Endothelial cell of umbilical vein (primary cell): ENCODE measurements at regions not wholly inside any gene's neighbourhood (a gene's known extent, or its start where the extent isn't known, plus 50 kb on each side); places are given as distances from the start of the nearest gene placed in this dataset.

Experiments used
- BruUV-seq: library from RNA; stranded (reverse); fragments of 400-500 nt; replicated peaks from 2 replicates; lab custom pipeline; 2021; lab: Mats Ljungman, UMichigan
- CTCF ChIA-PET: fragments of 300-600, 350-600 bp; sonication (Branson Sonifier 250); formaldehyde crosslinking; loops from one replicate; lab custom pipeline; 2021; ENCODE audit warnings: antibody characterized with exemption, inconsistent platforms; lab: Charles Lee
- POLR2A ChIA-PET: fragments of 300-600, 350-600 bp; sonication (Branson Sonifier 250); formaldehyde crosslinking; loops from one replicate; lab custom pipeline; 2021; ENCODE audit warnings: antibody characterized with exemption, inconsistent platforms; lab: Charles Lee
- DNase-seq: peaks from one replicate; pipeline ENCODE4 v3.0.0-alpha.2; 2011; ENCODE audit warnings: low read depth, low spot score
- FAIRE-seq: peaks from 2 replicates; lab custom pipeline; 2011; peaks lifted over from hg19 to GRCh38; lab: Jason Lieb, UNC
- H2AFZ ChIP-seq: 2 replicates; pipeline ENCODE4 v1.6.0; 2012; ENCODE audit warnings: low read depth, low read length, control low read depth, inconsistent platforms
- H3K27ac ChIP-seq: 2 replicates; pipeline ENCODE4 v1.5.1; 2011; ENCODE audit warnings: low read depth, mild to moderate bottlenecking, control low read depth, low read length, moderate library complexity; ENCODE audit not compliant: insufficient read depth
- H3K27me3 ChIP-seq, 2 experiments: 2 replicates each; pipeline versions ENCODE4 v1.6.0 to v1.6.1; 2011; ENCODE audit warnings: low read length in 2 of 2, mixed read lengths in 1 of 2; ENCODE audit not compliant: control insufficient read depth in 2 of 2, insufficient read depth in 2 of 2
- H3K36me3 ChIP-seq, 2 experiments: 2 replicates in 1 of 2; 3 replicates in 1 of 2; pipeline ENCODE4 v1.5.1; 2011; ENCODE audit warnings: low read length in 2 of 2, mild to moderate bottlenecking in 1 of 2, moderate library complexity in 1 of 2; ENCODE audit not compliant: control insufficient read depth in 2 of 2, insufficient read depth in 2 of 2; ENCODE audit errors: extremely low read depth in 1 of 2
- H3K4me1 ChIP-seq: 3 replicates; pipeline ENCODE4 v1.5.1; 2011; ENCODE audit warnings: mild to moderate bottlenecking, low read length; ENCODE audit not compliant: control insufficient read depth, insufficient read depth; ENCODE audit errors: extremely low read depth
- H3K4me2 ChIP-seq: 2 replicates; pipeline ENCODE4 v1.6.1; 2011; ENCODE audit warnings: low read length, control low read depth, mixed read lengths; ENCODE audit not compliant: insufficient read depth
- H3K4me3 ChIP-seq, 3 experiments: fragments of 200-600 bp in 1 of 3; sonication (generic), shearing (Covaris generic) in 1 of 3; replicated peaks in 1 of 3; 2 replicates each; pipeline ENCODE4 v1.5.1; 2011 to 2016; ENCODE audit warnings: control low read depth in 3 of 3, low read length in 3 of 3, mild to moderate bottlenecking in 2 of 3, inconsistent platforms in 1 of 3, low read depth in 1 of 3, moderate library complexity in 1 of 3; ENCODE audit not compliant: insufficient read depth in 1 of 3
- H3K79me2 ChIP-seq: 2 replicates; pipeline ENCODE4 v1.6.0; 2012; ENCODE audit warnings: low read length, inconsistent platforms; ENCODE audit not compliant: control insufficient read depth, insufficient read depth
- H3K9ac ChIP-seq: replicated peaks from 2 replicates; pipeline ENCODE3; 2011; ENCODE audit warnings: low read length, control low read depth; ENCODE audit not compliant: insufficient read depth; ENCODE audit errors: extremely low read depth
- H3K9me1 ChIP-seq: replicated peaks from 3 replicates; pipeline ENCODE4 v1.6.0; 2011; ENCODE audit warnings: mild to moderate bottlenecking, low read length; ENCODE audit not compliant: control insufficient read depth, insufficient read depth; ENCODE audit errors: extremely low read depth
- H3K9me3 ChIP-seq: replicated peaks from 2 replicates; pipeline ENCODE4 v1.5.1; 2012; ENCODE audit warnings: low read length, inconsistent platforms; ENCODE audit not compliant: control insufficient read depth, insufficient read depth
- H4K20me1 ChIP-seq: replicated peaks from 2 replicates; pipeline ENCODE3; 2011; ENCODE audit warnings: mild to moderate bottlenecking, low read length; ENCODE audit not compliant: control insufficient read depth, insufficient read depth; ENCODE audit errors: extremely low read depth
- EZH2 ChIP-seq: IDR thresholded peaks from 2 replicates; pipeline ENCODE4 v1.6.1; 2012; ENCODE audit warnings: borderline replicate concordance, low read depth, mild to moderate bottlenecking, moderate library complexity, low read length, inconsistent platforms; ENCODE audit not compliant: severe bottlenecking
- GATA2 ChIP-seq: IDR thresholded peaks from 2 replicates; pipeline ENCODE4 v1.7.0; 2011; ENCODE audit warnings: low read depth, mild to moderate bottlenecking, moderate library complexity, mixed read lengths, low read length; ENCODE audit not compliant: insufficient read length, insufficient read depth
- MYC ChIP-seq: IDR thresholded peaks from one replicate; pipeline ENCODE4 v1.6.1; 2011; ENCODE audit warnings: mild to moderate bottlenecking, low read depth, low read length
- dilution Hi-C: fragments of 300-500 bp; cut with MboI; formaldehyde crosslinking; loops from one replicate; pipeline ENCODE4 v1.15.0; 2019; ENCODE audit warnings: low sequenced_read_pairs; ENCODE audit not compliant: extremely low pct_ligation_motif_present
- intact Hi-C: fragments of 100-400 bp; cut with micrococcal nuclease; formaldehyde crosslinking; loops from one replicate; pipeline ENCODE4 v1.10.0; 2022
- TF ChIP-seq, protein P1 (sequence below), 2 donors: IDR thresholded peaks; 1 replicate in 1 of 2; 2 replicates in 1 of 2; pipeline ENCODE4 v1.5.1; 2011; ENCODE audit warnings: low read length in 2 of 2, mild to moderate bottlenecking in 2 of 2, moderate library complexity in 2 of 2, control low read depth in 1 of 2, inconsistent platforms in 1 of 2, low read depth in 1 of 2; ENCODE audit not compliant: insufficient read depth in 1 of 2; ENCODE audit errors: extremely low read depth in 1 of 2

DNA sequence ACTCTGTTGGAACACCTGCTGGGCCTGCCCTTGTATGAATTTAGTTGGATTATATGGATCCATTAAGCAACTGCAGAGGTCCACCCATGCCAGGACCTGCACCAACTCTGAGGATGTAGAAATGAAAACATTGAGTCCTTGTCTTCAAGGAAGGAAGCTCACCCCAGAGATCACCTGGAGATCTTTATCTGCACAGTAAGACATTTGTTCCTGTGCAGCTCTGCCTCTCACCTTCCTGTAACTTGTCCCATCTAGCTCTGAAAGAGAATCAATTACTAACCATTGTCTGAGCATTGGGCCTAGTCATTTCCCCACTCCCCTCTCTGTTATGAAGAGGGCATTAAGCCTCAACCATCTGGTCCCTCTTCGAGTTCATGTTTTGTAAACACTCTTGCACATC lies 105.2 kb upstream of the YWHAQ start:
- intact Hi-C loops (no loop called here), dilution Hi-C loops (no loop called here)
- DNase-seq (no peak), FAIRE-seq (no peak)
- no peak overlapping the region for H3K9ac ChIP-seq
- no peaks in the 10 kb centered on the region for H4K20me1 ChIP-seq
- BruUV-seq, result no TSS peak
- no peak overlapping the region for H3K4me3 ChIP-seq
- H3K9me1 ChIP-seq, result no peaks in the 10 kb centered on the region
- no peak overlapping the region for H3K4me2 ChIP-seq
- H2AFZ ChIP-seq, result no peak overlapping the region
- ChIA-PET POLR2A (no interaction called here), CTCF (interaction anchor here (0.9 to 1.1 kb wide), 3 partner anchors 18 to 180 kb away, joined by 3 to 6 read pairs (median 4); partner anchors contain the start of gene YWHAQ)
- H3K27me3 ChIP-seq, result no peaks in the 10 kb centered on the region
- no peaks in the 10 kb centered on the region for H3K9me3 ChIP-seq
- H3K4me1 ChIP-seq, result peaks cover 2% of the 10 kb centered on the region
- H3K36me3 ChIP-seq, result no peaks in the 10 kb centered on the region
- no peaks in the 10 kb centered on the region for H3K79me2 ChIP-seq
- no peak overlapping the region for H3K27ac ChIP-seq
- TF ChIP-seq MYC (no peak), EZH2 (no peak)

DNA sequence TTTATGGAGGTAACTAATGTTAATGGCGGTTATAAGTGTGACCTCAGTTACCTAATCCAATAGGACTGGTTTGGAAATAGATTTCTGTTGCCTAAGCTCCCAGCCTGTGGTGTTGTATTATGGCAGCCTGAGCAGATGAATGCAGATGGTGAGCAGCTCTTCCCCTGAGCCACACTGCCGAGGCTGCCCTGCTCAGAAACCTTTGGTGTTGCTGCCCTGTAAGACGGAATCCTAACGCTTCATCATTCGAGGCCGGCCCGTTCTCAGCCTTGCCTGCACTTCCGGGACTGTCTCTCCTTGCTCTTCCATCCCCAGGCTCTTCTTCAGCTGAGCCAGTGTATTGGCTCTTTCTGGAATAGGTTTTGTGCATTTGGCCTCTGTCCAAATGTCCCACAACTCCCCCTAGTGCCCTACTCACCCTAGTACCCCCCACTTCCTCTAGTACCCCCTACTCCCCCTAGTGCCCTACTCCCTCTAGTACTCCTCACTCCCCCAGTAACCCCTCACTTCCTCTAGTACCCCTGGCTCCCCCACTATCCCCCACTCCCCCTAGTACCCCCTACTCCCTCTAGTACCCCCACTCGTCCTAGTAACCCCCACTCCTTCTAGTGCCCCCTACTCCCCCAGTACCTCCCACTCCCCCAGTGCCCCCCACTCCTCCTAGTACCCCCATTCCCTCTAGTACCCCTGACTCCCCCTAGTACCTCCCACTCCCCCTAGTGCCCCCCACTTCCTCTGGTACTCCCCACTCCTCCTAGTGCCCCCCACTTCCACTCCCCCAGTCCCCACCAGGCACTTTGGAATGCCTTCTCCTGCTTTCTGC lies 106.0 kb upstream of the TAF1B start:
- Histone ChIP-seq H2AFZ (no peak overlapping the region), H3K27ac (no peak overlapping the region), H3K4me1 (peaks cover 2% of the 10 kb centered on the region), H3K9me3 (no peaks in the 10 kb centered on the region), H3K9ac (no peak overlapping the region), H3K36me3 (no peaks in the 10 kb centered on the region), H3K9me1 (no peaks in the 10 kb centered on the region), H3K4me3 (no peak overlapping the region), H4K20me1 (no peaks in the 10 kb centered on the region), H3K27me3 (peaks cover 0 to 2% of the 10 kb centered on the region in 2 experiments), H3K4me2 (no peak overlapping the region), H3K79me2 (no peaks in the 10 kb centered on the region)
- BruUV-seq, result no TSS peak
- CTCF ChIA-PET, result interaction anchor here (0.9 to 1.2 kb wide), 4 partner anchors 10 to 107 kb away, joined by 3 to 6 read pairs (median 4); partner anchors contain the start of gene YWHAQ
- DNase-seq (no peak), FAIRE-seq (no peak)
- TF ChIP-seq, protein P1, sequence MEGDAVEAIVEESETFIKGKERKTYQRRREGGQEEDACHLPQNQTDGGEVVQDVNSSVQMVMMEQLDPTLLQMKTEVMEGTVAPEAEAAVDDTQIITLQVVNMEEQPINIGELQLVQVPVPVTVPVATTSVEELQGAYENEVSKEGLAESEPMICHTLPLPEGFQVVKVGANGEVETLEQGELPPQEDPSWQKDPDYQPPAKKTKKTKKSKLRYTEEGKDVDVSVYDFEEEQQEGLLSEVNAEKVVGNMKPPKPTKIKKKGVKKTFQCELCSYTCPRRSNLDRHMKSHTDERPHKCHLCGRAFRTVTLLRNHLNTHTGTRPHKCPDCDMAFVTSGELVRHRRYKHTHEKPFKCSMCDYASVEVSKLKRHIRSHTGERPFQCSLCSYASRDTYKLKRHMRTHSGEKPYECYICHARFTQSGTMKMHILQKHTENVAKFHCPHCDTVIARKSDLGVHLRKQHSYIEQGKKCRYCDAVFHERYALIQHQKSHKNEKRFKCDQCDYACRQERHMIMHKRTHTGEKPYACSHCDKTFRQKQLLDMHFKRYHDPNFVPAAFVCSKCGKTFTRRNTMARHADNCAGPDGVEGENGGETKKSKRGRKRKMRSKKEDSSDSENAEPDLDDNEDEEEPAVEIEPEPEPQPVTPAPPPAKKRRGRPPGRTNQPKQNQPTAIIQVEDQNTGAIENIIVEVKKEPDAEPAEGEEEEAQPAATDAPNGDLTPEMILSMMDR (IDR thresholded peaks at IDR 0.05; ENCODE audit: extremely low read depth in 1 of 2, insufficient read depth in 1 of 2, low read depth in 1 of 2, low read length in 2 of 2), result peak in 1 of 2 donors; percentile 6
- no peak for TF ChIP-seq GATA2
- POLR2A ChIA-PET, result no interaction called here
- intact Hi-C loops (no loop called here), dilution Hi-C loops (no loop called here)
